Raji (cell line): ENCODE measurements at regions not wholly inside any gene's neighbourhood (a gene's known extent, or its start where the extent isn't known, plus 50 kb on each side); places are given as distances from the start of the nearest gene placed in this dataset.

Experiments used
- POLR2A ChIP-seq: IDR thresholded peaks from 2 replicates; pipeline ENCODE4 v1.6.1; 2011; ENCODE audit warnings: low read depth, low read length, control low read depth; ENCODE audit not compliant: insufficient read depth

GRCh38 chr14:71373773-71374172 is 466.5 kb downstream of the PCNX1 start:
- no peak for TF ChIP-seq POLR2A

- no peak for TF ChIP-seq POLR2A
Observed at GRCh38 chr14:71374989-71375388, 467.7 kb downstream of the PCNX1 start.

DNA sequence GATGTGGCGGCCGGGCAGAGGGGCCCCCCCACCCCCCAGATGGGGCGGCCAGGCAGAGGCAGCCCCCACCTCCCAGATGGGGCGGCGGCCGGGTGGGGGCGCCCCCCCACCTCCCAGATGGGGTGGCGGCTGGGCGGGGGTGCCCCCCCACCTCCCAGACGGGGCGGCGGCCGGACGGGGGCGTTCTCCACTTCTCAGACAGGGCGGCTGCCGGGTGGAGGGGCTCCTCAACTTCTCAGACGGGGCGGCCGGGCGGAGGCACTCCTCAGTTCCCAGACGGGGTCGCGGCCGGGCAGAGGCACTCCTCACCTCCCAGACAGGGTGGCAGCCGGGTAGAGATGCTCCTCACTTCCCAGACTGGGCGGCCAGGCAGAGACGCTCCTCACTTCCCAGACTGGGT is 469.8 kb downstream of the PCNX1 start:
- no peak for TF ChIP-seq POLR2A

DNA sequence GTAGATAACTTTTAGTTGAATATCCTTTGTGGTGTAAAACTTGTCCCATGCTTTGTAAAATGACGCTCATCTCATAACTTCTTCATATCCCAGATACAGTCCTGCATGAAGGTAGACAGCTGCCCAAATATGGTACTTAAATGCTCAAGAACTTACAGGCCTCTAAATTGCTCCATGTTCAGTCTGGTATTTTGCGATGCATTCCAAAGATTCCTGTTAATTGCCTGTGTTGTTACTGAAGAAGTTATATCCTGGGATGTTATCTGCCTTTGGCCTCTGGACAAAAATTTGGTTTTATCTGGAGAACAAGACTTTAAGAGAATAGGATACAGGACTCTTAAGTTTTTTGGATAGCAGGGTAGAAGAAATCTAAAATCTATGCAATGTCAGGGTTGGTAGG is 473.0 kb downstream of the PCNX1 start:
- no peak for TF ChIP-seq POLR2A

GRCh38 chr14:71381814-71382213 is 474.6 kb downstream of the PCNX1 start:
- no peak for TF ChIP-seq POLR2A

- TF ChIP-seq POLR2A: no peak
Observed at GRCh38 chr14:71382315-71382714, 475.1 kb downstream of the PCNX1 start.

DNA sequence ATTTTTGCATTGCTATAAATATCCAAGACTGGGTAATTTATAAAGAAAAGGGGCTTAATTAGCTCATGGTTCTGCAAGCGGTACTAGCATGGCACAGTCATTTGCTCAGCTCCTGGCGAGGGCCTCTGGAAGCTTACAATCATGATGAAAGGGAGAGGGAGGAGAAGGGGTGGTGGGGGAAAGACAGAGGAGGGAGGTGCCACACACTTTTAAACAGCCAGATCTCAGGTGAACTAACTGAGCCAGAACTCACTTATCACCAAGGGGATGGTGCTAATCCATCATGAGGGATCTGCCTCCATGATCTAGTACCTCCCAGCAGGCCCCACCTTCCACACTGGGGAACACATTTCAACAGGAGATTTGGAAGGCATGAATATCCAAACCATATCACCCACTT is 476.3 kb downstream of the PCNX1 start:
- TF ChIP-seq POLR2A: no peak

GRCh38 chr14:71384007-71384845 is 477.0 kb downstream of the PCNX1 start:
- no peak for TF ChIP-seq POLR2A

GRCh38 chr14:71387753-71388152 is 480.5 kb downstream of the PCNX1 start:
- no peak for TF ChIP-seq POLR2A

GRCh38 chr14:71388336-71388735 is 481.1 kb downstream of the PCNX1 start:
- no peak for TF ChIP-seq POLR2A

DNA sequence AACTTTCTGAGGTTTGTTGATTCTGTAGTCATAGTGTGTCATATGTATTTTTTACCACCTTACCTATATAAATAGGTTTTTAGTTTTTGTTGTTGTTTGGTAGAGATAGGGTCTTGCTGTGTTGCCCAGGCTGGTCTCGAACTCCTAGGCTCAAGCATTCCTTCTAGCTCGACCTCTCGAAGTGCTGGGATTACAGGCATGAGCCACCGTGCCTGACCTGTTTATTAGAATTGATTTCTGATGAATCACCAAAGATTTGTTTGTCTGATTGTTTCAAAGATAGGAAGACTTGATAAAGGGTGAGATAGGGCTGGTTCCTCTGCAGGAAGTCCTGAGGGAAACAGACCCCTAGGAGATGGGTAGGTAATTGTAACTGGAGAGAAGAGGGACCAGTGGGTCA is 481.6 kb downstream of the PCNX1 start:
- TF ChIP-seq POLR2A: no peak

DNA sequence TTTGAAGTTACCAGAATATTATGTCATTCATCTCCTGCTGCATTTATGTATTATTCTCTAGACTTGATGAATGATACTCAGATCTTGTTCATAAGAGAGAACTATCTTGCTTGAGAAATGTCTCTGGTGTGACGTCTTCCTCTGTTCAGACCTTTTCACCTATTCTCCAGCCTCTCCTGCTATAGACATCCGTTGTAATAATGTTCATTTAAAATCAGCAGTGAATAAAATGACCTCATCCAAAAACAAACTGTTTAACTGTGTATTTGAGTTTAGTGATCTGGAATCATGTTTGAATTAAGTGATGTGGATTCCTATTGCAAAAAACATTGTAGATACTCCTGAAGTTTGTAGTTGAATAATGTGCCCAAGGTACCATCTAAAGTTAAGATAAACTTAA is 487.1 kb downstream of the PCNX1 start:
- no peak for TF ChIP-seq POLR2A

GRCh38 chr14:71395151-71395604 is 487.9 kb downstream of the PCNX1 start:
- TF ChIP-seq POLR2A: no peak

DNA sequence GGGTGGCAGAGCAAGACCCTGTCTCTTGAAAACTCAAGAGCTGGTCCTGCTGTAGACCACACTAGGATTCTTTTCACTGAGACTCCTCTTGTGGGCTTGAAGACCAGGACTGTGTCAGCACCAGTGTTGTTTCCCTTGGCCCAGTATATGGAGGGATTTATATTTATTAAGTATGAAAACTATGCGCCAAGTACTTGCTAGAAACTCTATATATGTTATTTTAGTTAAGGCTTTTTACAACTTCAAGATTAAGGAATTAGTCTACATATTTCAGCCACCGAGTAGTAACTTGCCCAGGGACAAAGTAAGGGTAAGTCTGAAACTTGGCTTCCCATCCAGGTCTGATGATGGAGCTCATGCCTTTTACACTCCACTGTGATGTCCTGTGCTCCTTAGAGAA is 488.4 kb downstream of the PCNX1 start:
- TF ChIP-seq POLR2A: no peak

- TF ChIP-seq POLR2A: no peak
Observed at GRCh38 chr14:71396050-71396677, 488.9 kb downstream of the PCNX1 start.

DNA sequence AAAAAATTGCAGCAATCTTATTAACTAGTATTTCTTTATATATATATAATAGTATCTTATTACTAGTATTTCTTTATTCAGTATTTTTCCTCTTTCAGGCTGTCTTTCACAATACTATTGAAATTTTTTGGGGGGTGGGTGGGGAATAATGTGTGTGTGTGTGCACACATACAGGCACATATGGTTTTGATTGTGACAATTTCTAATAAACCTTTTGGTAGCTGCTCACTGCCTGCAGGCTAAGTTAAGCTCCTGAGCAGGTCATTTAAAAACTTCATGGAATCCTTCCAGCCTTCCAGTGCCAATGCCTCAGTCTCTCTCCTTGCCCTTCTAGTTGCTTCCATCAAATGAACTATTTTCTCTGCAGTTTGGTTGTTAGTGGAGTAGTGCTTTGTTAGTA is 490.1 kb downstream of the PCNX1 start:
- no peak for TF ChIP-seq POLR2A
